Mesenchymal stem cell (in vitro differentiated cells and primary cell): ENCODE measurements at regions not wholly inside any gene's neighbourhood (a gene's known extent, or its start where the extent isn't known, plus 50 kb on each side); places are given as distances from the start of the nearest gene placed in this dataset.

Experiments used
- DNase-seq: peaks from one replicate; pipeline ENCODE4 v3.0.0-alpha.2; 2013
- H2AFZ ChIP-seq: one replicate; pipeline ENCODE4 v1.6.1; 2013; ENCODE audit warnings: low read depth, mild to moderate bottlenecking, control low read depth, inconsistent platforms, low read length, moderate library complexity
- H2AK5ac ChIP-seq: 2 replicates; pipeline ENCODE4 v1.6.1; 2013; ENCODE audit warnings: low read length, moderate library complexity, mild to moderate bottlenecking, inconsistent platforms; ENCODE audit not compliant: severe bottlenecking
- H2BK120ac ChIP-seq: one replicate; pipeline ENCODE4 v1.6.1; 2013; ENCODE audit warnings: low read depth, mild to moderate bottlenecking, inconsistent platforms, low read length, moderate library complexity
- H2BK12ac ChIP-seq, 2 experiments: one replicate each; pipeline ENCODE4 v1.6.1; 2013; ENCODE audit warnings: inconsistent platforms in 2 of 2, low read length in 2 of 2, mild to moderate bottlenecking in 2 of 2, moderate library complexity in 2 of 2, control low read depth in 1 of 2
- H2BK15ac ChIP-seq: one replicate; pipeline ENCODE4 v1.6.1; 2013; ENCODE audit warnings: mild to moderate bottlenecking, low read depth, inconsistent platforms; ENCODE audit not compliant: poor library complexity, severe bottlenecking
- H2BK5ac ChIP-seq: 2 replicates; pipeline ENCODE4 v1.6.1; 2013; ENCODE audit warnings: low read depth, mild to moderate bottlenecking, low read length, control low read depth, inconsistent platforms; ENCODE audit not compliant: poor library complexity, severe bottlenecking
- H3K14ac ChIP-seq, 2 experiments: one replicate each; pipeline ENCODE4 v1.6.1; 2013; ENCODE audit warnings: inconsistent platforms in 2 of 2, low read length in 2 of 2, control low read depth in 1 of 2, mild to moderate bottlenecking in 1 of 2, moderate library complexity in 1 of 2
- H3K18ac ChIP-seq, 2 experiments: one replicate each; pipeline ENCODE4 v1.6.1; 2013; ENCODE audit warnings: inconsistent platforms in 2 of 2, low read length in 2 of 2, control low read depth in 1 of 2, low read depth in 1 of 2, mild to moderate bottlenecking in 1 of 2
- H3K23ac ChIP-seq, 2 experiments: one replicate each; pipeline ENCODE4 v1.6.1; 2013; ENCODE audit warnings: inconsistent platforms in 2 of 2, low read length in 2 of 2, mild to moderate bottlenecking in 2 of 2, moderate library complexity in 2 of 2, control low read depth in 1 of 2
- H3K27ac ChIP-seq: 2 replicates; pipeline ENCODE4 v1.5.1; 2013; ENCODE audit warnings: mild to moderate bottlenecking, moderate library complexity, low read length, control low read depth, inconsistent platforms; ENCODE audit not compliant: poor library complexity, severe bottlenecking
- H3K27me3 ChIP-seq, 2 experiments: 2 replicates each; pipeline versions ENCODE4 v1.6.1 to v1.7.0; 2013; ENCODE audit warnings: low read length in 2 of 2, mild to moderate bottlenecking in 2 of 2, moderate library complexity in 2 of 2, control low read depth in 1 of 2, inconsistent platforms in 1 of 2; ENCODE audit not compliant: control insufficient read depth in 1 of 2, insufficient read depth in 1 of 2
- H3K36me3 ChIP-seq, 2 experiments: 2 replicates each; pipeline versions ENCODE4 v1.6.1 to v1.7.0; 2013; ENCODE audit warnings: low read length in 2 of 2, control low read depth in 1 of 2, inconsistent platforms in 1 of 2, low read depth in 1 of 2, mild to moderate bottlenecking in 1 of 2; ENCODE audit not compliant: insufficient read depth in 2 of 2, control insufficient read depth in 1 of 2
- H3K4ac ChIP-seq, 2 experiments: one replicate each; pipeline ENCODE4 v1.6.1; 2013; ENCODE audit warnings: inconsistent platforms in 2 of 2, low read length in 2 of 2, mild to moderate bottlenecking in 2 of 2, moderate library complexity in 2 of 2, control low read depth in 1 of 2, low read depth in 1 of 2
- H3K4me1 ChIP-seq: 2 replicates; pipeline ENCODE4 v1.6.1; 2013; ENCODE audit warnings: low read depth, low read length, control low read depth; ENCODE audit not compliant: control insufficient read depth, insufficient read depth
- H3K4me2 ChIP-seq: 2 replicates; pipeline ENCODE4 v1.6.1; 2013; ENCODE audit warnings: low read length, mild to moderate bottlenecking, inconsistent platforms; ENCODE audit not compliant: poor library complexity, severe bottlenecking
- H3K4me3 ChIP-seq, 2 experiments: 2 replicates each; pipeline versions ENCODE4 v1.5.1 to v1.7.0; 2013; ENCODE audit warnings: low read length in 2 of 2, mild to moderate bottlenecking in 2 of 2, control low read depth in 1 of 2, low read depth in 1 of 2; ENCODE audit not compliant: insufficient read depth in 1 of 2
- H3K79me1 ChIP-seq: replicated peaks from 2 replicates; pipeline ENCODE4 v1.6.1; 2013; ENCODE audit warnings: mild to moderate bottlenecking, control low read depth, low read length, inconsistent platforms; ENCODE audit not compliant: poor library complexity, severe bottlenecking
- H3K9ac ChIP-seq: 2 replicates; pipeline ENCODE4 v1.7.0; 2013; ENCODE audit warnings: mild to moderate bottlenecking, low read length, moderate library complexity
- H3K9me3 ChIP-seq: 2 replicates; pipeline ENCODE4 v1.7.0; 2013; ENCODE audit warnings: mild to moderate bottlenecking, low read length; ENCODE audit not compliant: control insufficient read depth
- H4K8ac ChIP-seq: one replicate; pipeline ENCODE4 v1.6.1; 2013; ENCODE audit warnings: inconsistent platforms, mild to moderate bottlenecking, low read length, moderate library complexity
- H4K91ac ChIP-seq: one replicate; pipeline ENCODE4 v1.6.1; 2013; ENCODE audit warnings: mild to moderate bottlenecking, low read length, inconsistent platforms
- WGBS: methylation state at CpG from one replicate; pipeline ENCODE4 v1.1.7; 2013; ENCODE audit warnings: mixed read lengths; 5-methylcytosine and 5-hydroxymethylcytosine counted together

- H3K4me2 ChIP-seq: no peak overlapping the region
- H3K79me1 ChIP-seq: no peaks in the 10 kb centered on the region
- no peaks in the 10 kb centered on the region for H3K27me3 ChIP-seq
- H4K8ac ChIP-seq: no peak overlapping the region
- H2AK5ac ChIP-seq: no peak overlapping the region
- H2BK5ac ChIP-seq: no peak overlapping the region
- no peak overlapping the region for H2BK12ac ChIP-seq
- H3K4me1 ChIP-seq: no peaks in the 10 kb centered on the region
- no peak overlapping the region for H3K4ac ChIP-seq
- 47% methylated on average over 2 of the region's 2 CpGs for WGBS
- peaks cover 20 to 67% of the 10 kb centered on the region in 2 experiments for H3K36me3 ChIP-seq
- no peak overlapping the region for H3K23ac ChIP-seq
- no peak overlapping the region for H4K91ac ChIP-seq
- H3K9me3 ChIP-seq: peaks cover 21% of the 10 kb centered on the region
- no peak overlapping the region for H3K27ac ChIP-seq
- DNase-seq: no peak
- H3K18ac ChIP-seq: no peak overlapping the region
- no peak overlapping the region for H3K9ac ChIP-seq
- no peak overlapping the region for H3K14ac ChIP-seq
- no peak overlapping the region for H2BK120ac ChIP-seq
- no peak overlapping the region for H2AFZ ChIP-seq
- no peak overlapping the region for H3K4me3 ChIP-seq
- no peak overlapping the region for H2BK15ac ChIP-seq
Observed at GRCh38 chr17:21539146-21539545, 153.2 kb upstream of the KCNJ18 start.

GRCh38 chr17:21540502-21540901 lies 151.8 kb upstream of the KCNJ18 start:
- Histone ChIP-seq H3K4me2 (no peak overlapping the region), H2BK15ac (no peak overlapping the region), H3K9ac (no peak overlapping the region), H2BK120ac (no peak overlapping the region), H2AK5ac (no peak overlapping the region), H3K23ac (no peak overlapping the region), H3K4me1 (no peaks in the 10 kb centered on the region), H3K79me1 (no peaks in the 10 kb centered on the region), H2AFZ (no peak overlapping the region), H3K4ac (no peak overlapping the region), H4K91ac (no peak overlapping the region), H3K27me3 (no peaks in the 10 kb centered on the region), H4K8ac (no peak overlapping the region), H3K14ac (no peak overlapping the region), H2BK5ac (no peak overlapping the region), H2BK12ac (no peak overlapping the region), H3K4me3 (no peak overlapping the region), H3K18ac (no peak overlapping the region), H3K9me3 (peaks cover 21% of the 10 kb centered on the region), H3K36me3 (peaks cover 9 to 63% of the 10 kb centered on the region in 2 experiments), H3K27ac (no peak overlapping the region)
- 79% methylated on average over 2 of the region's 5 CpGs for WGBS
- DNase-seq: no peak

GRCh38 chr17:21542070-21542469 lies 150.3 kb upstream of the KCNJ18 start:
- WGBS: no CpG with 5 or more reads among the region's 2 CpGs
- H3K27ac ChIP-seq: no peak overlapping the region
- H3K18ac ChIP-seq: no peak overlapping the region
- peaks cover 20% of the 10 kb centered on the region for H3K9me3 ChIP-seq
- H2BK15ac ChIP-seq: no peak overlapping the region
- no peak overlapping the region for H3K14ac ChIP-seq
- DNase-seq: no peak
- H3K4me3 ChIP-seq: no peak overlapping the region
- peaks cover 9 to 76% of the 10 kb centered on the region in 2 experiments for H3K36me3 ChIP-seq
- H2BK120ac ChIP-seq: no peak overlapping the region
- H3K27me3 ChIP-seq: no peaks in the 10 kb centered on the region
- H2BK5ac ChIP-seq: no peak overlapping the region
- no peaks in the 10 kb centered on the region for H3K4me1 ChIP-seq
- H3K9ac ChIP-seq: no peak overlapping the region
- H4K8ac ChIP-seq: no peak overlapping the region
- no peak overlapping the region for H2BK12ac ChIP-seq
- H2AFZ ChIP-seq: no peak overlapping the region
- no peaks in the 10 kb centered on the region for H3K79me1 ChIP-seq
- no peak overlapping the region for H4K91ac ChIP-seq
- H2AK5ac ChIP-seq: no peak overlapping the region
- H3K4ac ChIP-seq: no peak overlapping the region
- H3K4me2 ChIP-seq: no peak overlapping the region
- H3K23ac ChIP-seq: no peak overlapping the region

DNA sequence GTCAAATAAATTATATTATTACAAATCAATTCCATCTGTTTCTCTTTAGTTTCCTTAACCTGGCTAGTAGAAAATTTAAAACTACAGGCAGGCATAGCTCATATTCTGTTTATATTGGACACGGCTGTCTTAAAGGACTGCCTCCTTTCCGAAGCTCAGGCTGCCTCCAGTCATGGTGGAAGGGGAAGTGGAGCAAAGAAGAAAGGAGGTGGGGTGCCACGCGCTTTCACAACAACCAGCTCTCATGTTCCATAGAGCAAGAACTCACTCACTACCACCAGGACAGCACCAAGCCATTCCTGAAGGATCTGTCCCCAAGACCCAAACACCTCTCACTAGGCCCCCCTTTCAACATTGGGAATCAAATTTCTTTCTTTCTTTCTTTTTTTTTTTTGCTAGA lies 149.3 kb upstream of the KCNJ18 start:
- peaks cover 9 to 72% of the 10 kb centered on the region in 2 experiments for H3K36me3 ChIP-seq
- H3K4me1 ChIP-seq: no peaks in the 10 kb centered on the region
- H2AK5ac ChIP-seq: no peak overlapping the region
- H3K27me3 ChIP-seq: no peaks in the 10 kb centered on the region
- no peak overlapping the region for H3K27ac ChIP-seq
- no peak overlapping the region for H2BK120ac ChIP-seq
- H4K91ac ChIP-seq: no peak overlapping the region
- H3K4ac ChIP-seq: no peak overlapping the region
- peaks cover 11% of the 10 kb centered on the region for H3K9me3 ChIP-seq
- no peak overlapping the region for H3K4me3 ChIP-seq
- H2BK15ac ChIP-seq: no peak overlapping the region
- H3K18ac ChIP-seq: no peak overlapping the region
- no peak overlapping the region for H4K8ac ChIP-seq
- DNase-seq: no peak
- WGBS: 86% methylated on average over 1 of the region's 4 CpGs
- no peak overlapping the region for H2AFZ ChIP-seq
- H2BK5ac ChIP-seq: no peak overlapping the region
- no peak overlapping the region for H3K9ac ChIP-seq
- H3K79me1 ChIP-seq: no peaks in the 10 kb centered on the region
- H2BK12ac ChIP-seq: no peak overlapping the region
- no peak overlapping the region for H3K4me2 ChIP-seq
- H3K23ac ChIP-seq: no peak overlapping the region
- no peak overlapping the region for H3K14ac ChIP-seq
